AG09319 (cell line): ENCODE measurements at regions not wholly inside any gene's neighbourhood (a gene's known extent, or its start where the extent isn't known, plus 50 kb on each side); places are given as distances from the start of the nearest gene placed in this dataset.
"Not testable (repeated sequence)": the region's sequence is repeated elsewhere in the genome, so short reads cannot be mapped to it uniquely, and the experiment has no call there.

Source experiments
- DNase-seq: peaks from one replicate; pipeline ENCODE4 v3.0.0-alpha.2; 2010; ENCODE audit warnings: low read depth; ENCODE audit errors: extremely low read depth
- CTCF ChIP-seq: IDR thresholded peaks from 2 replicates; pipeline ENCODE4 v1.5.1; 2011; ENCODE audit warnings: low read depth, mild to moderate bottlenecking, inconsistent platforms, low read length, moderate library complexity

GRCh38 chr10:64576497-64576896 lies 1055.3 kb downstream of the REEP3 start:
- no peak for TF ChIP-seq CTCF
- DNase-seq = no peak

- DNase-seq = not testable (repeated sequence)
Observed at GRCh38 chr10:64578757-64579156, 1057.6 kb downstream of the REEP3 start.

- DNase-seq = no peak
Observed at GRCh38 chr10:64586934-64587503, 1065.8 kb downstream of the REEP3 start.

GRCh38 chr10:64594072-64594471 lies 1072.9 kb downstream of the REEP3 start:
- no peak for DNase-seq
- TF ChIP-seq CTCF = no peak

More at GRCh38 chr10:64586934-64587503, 1065.8 kb downstream of the REEP3 start:
- TF ChIP-seq CTCF = no peak

- no peak for TF ChIP-seq CTCF
- no peak for DNase-seq
Observed at GRCh38 chr10:64598600-64598999, 1077.4 kb downstream of the REEP3 start.

GRCh38 chr10:64601298-64601697 lies 1080.1 kb downstream of the REEP3 start:
- TF ChIP-seq CTCF = no peak
- DNase-seq = no peak

GRCh38 chr10:64617085-64617484 lies 1095.9 kb downstream of the REEP3 start:
- no peak for TF ChIP-seq CTCF
- DNase-seq = no peak

- no peak for TF ChIP-seq CTCF
- DNase-seq = no peak
Observed at GRCh38 chr10:64619102-64619501, 1097.9 kb downstream of the REEP3 start.
